Cardiac muscle cell (in vitro differentiated cells and primary cell): ENCODE measurements at regions not wholly inside any gene's neighbourhood (a gene's known extent, or its start where the extent isn't known, plus 50 kb on each side); places are given as distances from the start of the nearest gene placed in this dataset.

Experiments
- DNase-seq, 2 donors: peaks; one replicate each; pipeline versions ENCODE4 v3.0.0 to v3.0.0-alpha.2; 2010 to 2017; ENCODE audit warnings: low read depth in 1 of 2, low spot score in 1 of 2
- H3K27ac ChIP-seq: fragments of 200-600 bp; sonication (generic); 2 replicates; pipeline ENCODE4 v1.5.1; 2016
- H3K27me3 ChIP-seq: fragments of 200-600 bp; sonication (generic); 2 replicates; pipeline ENCODE4 v1.6.0; 2016; ENCODE audit warnings: control low read depth
- H3K36me3 ChIP-seq: fragments of 200-600 bp; sonication (generic); 2 replicates; pipeline ENCODE4 v1.5.1; 2016; ENCODE audit warnings: control low read depth
- H3K4me1 ChIP-seq: fragments of 200-600 bp; sonication (generic); 2 replicates; pipeline ENCODE4 v1.8.1; 2017; ENCODE audit warnings: low read depth, mild to moderate bottlenecking, mixed run types
- H3K4me3 ChIP-seq: fragments of 200-600 bp; sonication (generic); 2 replicates; pipeline ENCODE4 v1.5.1; 2016; ENCODE audit warnings: mild to moderate bottlenecking
- H3K9me3 ChIP-seq: fragments of 200-600 bp; sonication (generic); 2 replicates; pipeline ENCODE4 v1.5.1; 2017; ENCODE audit warnings: low read depth, mild to moderate bottlenecking, control low read depth
- TF ChIP-seq, protein P1 (sequence below): IDR thresholded peaks from 2 replicates; pipeline ENCODE4 v1.5.1; 2012; ENCODE audit warnings: low read depth, mild to moderate bottlenecking, low read length

DNA sequence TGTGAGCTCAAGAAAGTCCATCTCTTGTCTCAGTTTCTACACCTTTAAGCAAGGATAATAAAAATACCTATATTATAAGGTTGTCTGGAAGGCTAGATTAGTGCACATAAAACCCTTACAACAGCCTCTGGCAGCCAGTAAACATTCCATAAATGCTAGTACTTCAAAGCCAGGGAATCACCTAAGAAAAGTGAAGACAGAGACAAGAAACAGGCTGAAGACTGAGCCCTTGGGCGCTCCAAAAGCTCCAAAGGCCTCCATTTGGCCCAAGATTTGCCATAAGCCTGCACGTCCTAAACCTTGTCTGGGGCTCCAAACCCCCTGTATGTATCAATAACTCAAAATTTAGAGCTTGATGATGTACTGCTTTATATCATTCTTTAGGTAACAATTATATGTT, 52.2 kb upstream of the AKIP1 start:
- Histone ChIP-seq H3K36me3 (no peaks in the 10 kb centered on the region), H3K27me3 (no peaks in the 10 kb centered on the region), H3K9me3 (no peaks in the 10 kb centered on the region), H3K4me3 (no peak overlapping the region), H3K27ac (no peak overlapping the region), H3K4me1 (no peaks in the 10 kb centered on the region)
- TF ChIP-seq, protein P1, sequence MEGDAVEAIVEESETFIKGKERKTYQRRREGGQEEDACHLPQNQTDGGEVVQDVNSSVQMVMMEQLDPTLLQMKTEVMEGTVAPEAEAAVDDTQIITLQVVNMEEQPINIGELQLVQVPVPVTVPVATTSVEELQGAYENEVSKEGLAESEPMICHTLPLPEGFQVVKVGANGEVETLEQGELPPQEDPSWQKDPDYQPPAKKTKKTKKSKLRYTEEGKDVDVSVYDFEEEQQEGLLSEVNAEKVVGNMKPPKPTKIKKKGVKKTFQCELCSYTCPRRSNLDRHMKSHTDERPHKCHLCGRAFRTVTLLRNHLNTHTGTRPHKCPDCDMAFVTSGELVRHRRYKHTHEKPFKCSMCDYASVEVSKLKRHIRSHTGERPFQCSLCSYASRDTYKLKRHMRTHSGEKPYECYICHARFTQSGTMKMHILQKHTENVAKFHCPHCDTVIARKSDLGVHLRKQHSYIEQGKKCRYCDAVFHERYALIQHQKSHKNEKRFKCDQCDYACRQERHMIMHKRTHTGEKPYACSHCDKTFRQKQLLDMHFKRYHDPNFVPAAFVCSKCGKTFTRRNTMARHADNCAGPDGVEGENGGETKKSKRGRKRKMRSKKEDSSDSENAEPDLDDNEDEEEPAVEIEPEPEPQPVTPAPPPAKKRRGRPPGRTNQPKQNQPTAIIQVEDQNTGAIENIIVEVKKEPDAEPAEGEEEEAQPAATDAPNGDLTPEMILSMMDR, result no peak
- no peak for DNase-seq
